LNCAP (cell line): ENCODE measurements at regions not wholly inside any gene's neighbourhood (a gene's known extent, or its start where the extent isn't known, plus 50 kb on each side); places are given as distances from the start of the nearest gene placed in this dataset.

ENCODE experiments used
- CTCF ChIP-seq: fragments of 450-650 bp; IDR thresholded peaks from 2 replicates; pipeline ENCODE4 v1.5.1; 2017; ENCODE audit warnings: mild to moderate bottlenecking

DNA sequence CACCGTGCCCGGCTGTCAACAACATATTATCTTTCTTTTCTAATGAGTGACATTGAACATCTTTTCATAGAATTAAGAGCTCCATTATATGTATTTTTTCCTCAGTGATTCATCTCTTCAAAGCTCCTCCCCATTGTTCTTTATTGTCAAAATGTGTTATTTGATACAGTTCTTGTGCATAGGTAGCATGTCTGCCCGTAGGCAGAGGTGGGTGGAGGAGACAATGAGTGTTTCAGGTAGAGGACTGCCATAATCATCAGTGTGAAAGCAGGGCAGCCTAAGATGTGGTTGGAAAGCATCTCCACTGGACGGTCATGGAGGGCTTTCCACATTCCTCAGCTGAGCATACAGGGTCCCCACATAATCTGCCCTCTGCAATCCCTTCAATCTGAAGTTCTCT lies 452.0 kb upstream of the MCTP2 start:
- no peak for TF ChIP-seq CTCF

GRCh38 chr15:93771196-93772030 lies 459.9 kb upstream of the MCTP2 start:
- no peak for TF ChIP-seq CTCF

GRCh38 chr15:93770788-93771187 lies 460.6 kb upstream of the MCTP2 start:
- TF ChIP-seq CTCF, result no peak

DNA sequence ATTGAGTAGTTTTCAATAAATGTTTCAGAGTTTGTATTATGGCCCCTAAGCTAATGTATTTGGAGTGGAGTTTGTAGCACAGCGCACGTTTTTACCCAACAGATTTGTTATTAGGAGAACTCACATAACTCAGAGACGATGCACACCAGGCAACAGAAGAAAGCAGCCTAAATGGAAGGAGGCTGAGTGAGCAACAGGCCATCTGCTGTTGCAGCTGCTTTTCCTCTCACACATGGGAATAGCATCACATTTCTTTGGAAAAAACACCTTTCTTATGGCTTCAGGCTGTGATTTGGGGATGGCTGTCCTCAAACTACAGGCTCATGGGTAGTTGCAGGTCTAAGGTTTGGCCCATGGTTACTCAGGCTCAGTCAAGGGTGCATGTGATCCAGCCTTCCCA lies 469.3 kb upstream of the MCTP2 start:
- TF ChIP-seq CTCF, result no peak

- no peak for TF ChIP-seq CTCF
Measured at GRCh38 chr15:93759629-93760028, 471.7 kb upstream of the MCTP2 start.

DNA sequence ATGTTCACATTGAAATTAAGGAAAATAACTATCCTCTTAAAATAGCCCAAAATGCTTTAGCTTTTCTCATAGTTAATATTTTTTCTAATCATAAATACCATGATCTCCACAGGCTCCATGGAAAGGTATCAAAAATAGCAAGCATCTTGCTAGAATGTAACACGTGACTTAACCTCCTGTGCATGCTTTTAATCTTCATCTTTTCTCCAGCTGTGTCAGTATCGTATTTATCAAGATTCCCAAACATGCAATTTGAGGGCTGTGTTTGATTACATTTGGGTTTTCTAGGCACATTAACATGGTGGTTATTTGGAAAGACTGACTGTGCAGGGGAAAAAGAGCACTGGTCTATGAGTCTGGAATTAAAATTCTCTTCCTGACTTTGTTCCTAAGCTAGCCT lies 472.5 kb upstream of the MCTP2 start:
- TF ChIP-seq CTCF, result no peak

DNA sequence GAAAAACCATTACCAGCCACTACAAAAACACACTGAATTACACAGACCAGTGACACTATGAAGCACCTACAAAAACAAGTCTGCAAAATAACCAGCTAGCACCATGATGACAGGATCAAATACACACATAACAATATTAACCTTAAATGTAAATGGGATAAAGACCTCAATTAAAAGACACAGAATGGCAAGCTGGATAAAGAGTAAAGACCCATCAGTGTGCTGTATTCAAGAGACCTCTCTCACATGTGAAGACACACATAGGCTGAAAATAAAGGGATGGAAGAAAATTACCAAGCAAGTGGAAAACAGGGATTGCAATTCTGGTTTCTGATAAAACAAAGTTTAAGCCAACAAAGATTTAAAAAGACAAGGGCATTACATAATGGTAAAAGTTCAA lies 482.7 kb upstream of the MCTP2 start:
- TF ChIP-seq CTCF, result no peak

DNA sequence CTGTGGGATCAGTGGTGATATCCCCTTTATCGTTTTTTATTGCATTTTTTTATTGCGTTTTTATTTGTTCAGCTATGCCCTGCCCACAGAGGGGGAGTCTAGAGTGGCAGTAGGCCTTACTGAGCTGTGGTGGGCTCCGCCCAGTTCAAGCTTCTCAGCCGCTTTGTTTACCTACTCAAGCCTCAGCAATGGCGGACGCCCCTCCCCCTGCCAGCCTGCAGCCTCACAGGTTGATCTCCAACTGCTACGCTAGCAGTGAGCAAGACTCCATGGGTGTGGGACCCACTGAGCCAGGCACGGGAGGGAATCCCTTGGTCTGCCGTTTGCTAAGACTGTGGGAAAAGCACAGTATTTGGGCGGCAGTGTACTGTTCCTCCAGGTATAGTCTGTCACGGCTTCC lies 500.6 kb upstream of the MCTP2 start:
- no peak for TF ChIP-seq CTCF
